Left ventricle myocardium inferior (tissue), 1 donor: ENCODE measurements at regions not wholly inside any gene's neighbourhood (a gene's known extent, or its start where the extent isn't known, plus 50 kb on each side); places are given as distances from the start of the nearest gene placed in this dataset.

Experiments used
- DNase-seq: peaks from one replicate; pipeline ENCODE4 v3.0.0-alpha.2; 2020
- H3K27ac ChIP-seq: fragments of 200-600 bp; replicated peaks from 2 replicates; pipeline ENCODE4 v1.8.0; 2021
- H3K27me3 ChIP-seq: fragments of 200-600 bp; 2 replicates; pipeline ENCODE4 v1.8.0; 2021; ENCODE audit warnings: low read depth
- H3K36me3 ChIP-seq: fragments of 200-600 bp; 2 replicates; pipeline ENCODE4 v1.8.0; 2021
- H3K4me1 ChIP-seq: fragments of 200-600 bp; 2 replicates; pipeline ENCODE4 v1.8.0; 2021
- H3K4me3 ChIP-seq: fragments of 200-600 bp; 2 replicates; pipeline ENCODE4 v1.8.0; 2021; ENCODE audit warnings: mild to moderate bottlenecking, moderate library complexity
- H3K9me3 ChIP-seq: fragments of 200-600 bp; replicated peaks from 2 replicates; pipeline ENCODE4 v1.8.0; 2021
- intact Hi-C: fragments of 100-400 bp; cut with micrococcal nuclease; formaldehyde crosslinking; loops from one replicate; pipeline ENCODE4 v1.11.0; 2022
- TF ChIP-seq, protein P1 (sequence below): fragments of 200-600 bp; IDR thresholded peaks from 2 replicates; pipeline ENCODE4 v1.8.0; 2021; ENCODE audit warnings: antibody characterized with exemption, mild to moderate bottlenecking, borderline replicate concordance
- donor health status: DM: no; HTN: yes; CAD: no; lungs with severe emphysema.

DNA sequence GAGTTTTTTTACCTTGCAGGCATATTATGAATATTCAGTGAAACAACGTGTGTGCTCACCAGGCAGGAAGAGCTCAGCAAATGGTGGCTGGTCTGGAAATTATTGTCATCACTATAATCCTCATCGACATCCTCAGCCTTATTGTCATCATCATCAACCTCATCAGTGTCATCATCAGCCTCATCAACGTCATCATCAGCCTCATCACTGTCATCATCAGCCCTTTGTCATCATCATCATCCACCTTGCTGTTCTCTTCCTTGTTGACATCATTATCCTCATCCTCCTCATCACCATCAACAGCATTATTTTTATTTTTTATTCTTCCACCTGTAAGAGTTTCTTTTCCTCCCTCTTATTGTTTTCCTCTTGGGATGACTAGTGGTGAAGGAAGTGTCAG lies 142.3 kb upstream of the GPR26 start:
- Histone ChIP-seq H3K4me1 (no peaks in the 10 kb centered on the region), H3K27ac (no peak overlapping the region), H3K9me3 (no peaks in the 10 kb centered on the region), H3K36me3 (no peaks in the 10 kb centered on the region), H3K4me3 (no peak overlapping the region), H3K27me3 (peaks cover 54% of the 10 kb centered on the region)
- no peak for DNase-seq
- intact Hi-C loops = no loop called here
- TF ChIP-seq, protein P1, sequence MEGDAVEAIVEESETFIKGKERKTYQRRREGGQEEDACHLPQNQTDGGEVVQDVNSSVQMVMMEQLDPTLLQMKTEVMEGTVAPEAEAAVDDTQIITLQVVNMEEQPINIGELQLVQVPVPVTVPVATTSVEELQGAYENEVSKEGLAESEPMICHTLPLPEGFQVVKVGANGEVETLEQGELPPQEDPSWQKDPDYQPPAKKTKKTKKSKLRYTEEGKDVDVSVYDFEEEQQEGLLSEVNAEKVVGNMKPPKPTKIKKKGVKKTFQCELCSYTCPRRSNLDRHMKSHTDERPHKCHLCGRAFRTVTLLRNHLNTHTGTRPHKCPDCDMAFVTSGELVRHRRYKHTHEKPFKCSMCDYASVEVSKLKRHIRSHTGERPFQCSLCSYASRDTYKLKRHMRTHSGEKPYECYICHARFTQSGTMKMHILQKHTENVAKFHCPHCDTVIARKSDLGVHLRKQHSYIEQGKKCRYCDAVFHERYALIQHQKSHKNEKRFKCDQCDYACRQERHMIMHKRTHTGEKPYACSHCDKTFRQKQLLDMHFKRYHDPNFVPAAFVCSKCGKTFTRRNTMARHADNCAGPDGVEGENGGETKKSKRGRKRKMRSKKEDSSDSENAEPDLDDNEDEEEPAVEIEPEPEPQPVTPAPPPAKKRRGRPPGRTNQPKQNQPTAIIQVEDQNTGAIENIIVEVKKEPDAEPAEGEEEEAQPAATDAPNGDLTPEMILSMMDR = no peak

DNA sequence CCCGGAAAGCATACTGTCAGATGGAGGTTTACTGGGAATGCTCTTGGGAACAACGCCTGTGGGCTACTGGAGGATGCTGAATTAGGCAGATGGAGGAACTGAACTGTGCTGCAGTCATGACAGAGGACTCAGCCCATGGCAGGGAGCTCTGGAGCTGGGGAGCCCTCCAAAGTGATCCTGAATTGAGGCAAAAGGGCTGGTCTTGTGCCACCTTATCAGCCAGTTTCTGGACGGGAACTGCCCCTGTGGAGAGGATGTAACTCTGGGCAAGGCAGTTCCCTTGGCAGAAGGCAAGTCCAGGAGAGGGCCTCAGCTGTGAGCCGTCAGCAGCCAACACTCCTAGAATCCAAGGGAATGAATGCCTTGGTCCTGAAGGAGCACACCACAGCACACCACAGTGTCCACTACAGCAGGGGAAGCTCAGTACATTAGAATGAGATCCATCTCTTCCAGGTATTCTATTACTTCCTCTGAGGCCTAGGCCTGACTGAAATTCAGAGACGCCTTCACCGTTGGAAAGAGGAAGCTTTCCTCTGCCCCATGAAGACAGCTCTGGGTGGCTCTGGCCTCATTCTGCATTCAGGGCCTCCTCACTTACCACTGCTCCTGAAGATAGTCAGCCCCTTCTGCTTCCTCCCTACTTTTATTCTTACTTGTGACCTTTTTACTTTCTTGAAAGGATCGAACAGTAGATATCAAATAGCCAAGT lies 139.6 kb upstream of the GPR26 start:
- Histone ChIP-seq H3K36me3 (no peaks in the 10 kb centered on the region), H3K4me3 (no peak overlapping the region), H3K9me3 (no peaks in the 10 kb centered on the region), H3K4me1 (no peaks in the 10 kb centered on the region), H3K27me3 (peaks cover 62% of the 10 kb centered on the region), H3K27ac (no peak overlapping the region)
- TF ChIP-seq, protein P1 = no peak
- DNase-seq = no peak
- intact Hi-C loops = no loop called here

DNA sequence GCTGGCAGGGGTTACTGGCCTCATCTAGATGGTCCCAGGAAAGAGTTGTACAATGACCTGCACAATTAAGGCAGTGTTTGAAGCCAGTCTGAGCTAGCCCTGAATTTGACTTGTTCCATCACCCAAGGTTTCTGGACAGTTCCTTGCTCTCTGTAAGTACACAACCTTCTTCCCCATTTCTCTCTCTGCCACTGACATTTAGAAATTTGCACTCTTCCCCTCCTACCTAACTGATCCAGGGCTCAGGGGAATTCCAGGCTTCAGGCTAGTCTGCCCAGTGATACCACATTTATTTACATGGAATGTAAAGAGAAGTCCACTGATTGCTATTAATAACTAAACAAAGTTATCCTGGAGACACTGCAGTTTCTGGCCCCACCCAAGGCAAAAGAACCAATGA lies 139.0 kb upstream of the GPR26 start:
- H3K36me3 ChIP-seq = no peaks in the 10 kb centered on the region
- H3K27me3 ChIP-seq = peaks cover 62% of the 10 kb centered on the region
- DNase-seq = no peak
- TF ChIP-seq, protein P1 = no peak
- H3K4me3 ChIP-seq = no peak overlapping the region
- intact Hi-C loops = no loop called here
- no peak overlapping the region for H3K27ac ChIP-seq
- H3K9me3 ChIP-seq = no peaks in the 10 kb centered on the region
- no peaks in the 10 kb centered on the region for H3K4me1 ChIP-seq

DNA sequence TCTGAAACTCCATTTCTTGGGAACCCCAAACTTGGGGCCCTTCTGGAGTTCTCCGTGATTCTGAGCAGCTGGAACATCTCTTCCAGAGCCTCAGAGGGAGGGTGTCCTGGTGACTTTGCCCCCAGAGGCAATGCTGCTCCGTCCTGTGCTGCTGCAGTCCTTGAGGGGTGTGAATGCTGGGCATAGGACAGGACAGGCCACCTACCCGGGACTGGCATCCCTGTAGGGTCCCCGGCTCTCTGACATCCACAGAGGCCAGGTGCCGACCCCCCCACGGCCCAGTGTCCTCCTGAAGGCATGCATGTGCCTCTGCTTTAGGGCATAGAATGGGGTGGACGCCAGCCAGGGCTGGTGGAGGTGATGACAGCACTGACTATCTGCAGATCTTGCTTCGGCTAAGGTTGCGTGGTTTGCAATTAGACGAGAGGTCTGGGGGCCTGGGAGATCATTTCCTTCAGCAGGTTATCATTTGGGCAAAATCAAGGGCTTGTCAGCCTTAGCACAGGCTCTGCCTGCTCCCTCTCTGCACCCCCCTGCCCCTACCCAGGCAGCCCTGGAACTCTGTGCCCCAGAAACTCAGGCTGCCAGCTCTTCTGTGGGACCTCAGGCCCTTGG lies 136.9 kb upstream of the GPR26 start:
- H3K4me3 ChIP-seq = no peak overlapping the region
- DNase-seq = no peak
- TF ChIP-seq, protein P1 = no peak

DNA sequence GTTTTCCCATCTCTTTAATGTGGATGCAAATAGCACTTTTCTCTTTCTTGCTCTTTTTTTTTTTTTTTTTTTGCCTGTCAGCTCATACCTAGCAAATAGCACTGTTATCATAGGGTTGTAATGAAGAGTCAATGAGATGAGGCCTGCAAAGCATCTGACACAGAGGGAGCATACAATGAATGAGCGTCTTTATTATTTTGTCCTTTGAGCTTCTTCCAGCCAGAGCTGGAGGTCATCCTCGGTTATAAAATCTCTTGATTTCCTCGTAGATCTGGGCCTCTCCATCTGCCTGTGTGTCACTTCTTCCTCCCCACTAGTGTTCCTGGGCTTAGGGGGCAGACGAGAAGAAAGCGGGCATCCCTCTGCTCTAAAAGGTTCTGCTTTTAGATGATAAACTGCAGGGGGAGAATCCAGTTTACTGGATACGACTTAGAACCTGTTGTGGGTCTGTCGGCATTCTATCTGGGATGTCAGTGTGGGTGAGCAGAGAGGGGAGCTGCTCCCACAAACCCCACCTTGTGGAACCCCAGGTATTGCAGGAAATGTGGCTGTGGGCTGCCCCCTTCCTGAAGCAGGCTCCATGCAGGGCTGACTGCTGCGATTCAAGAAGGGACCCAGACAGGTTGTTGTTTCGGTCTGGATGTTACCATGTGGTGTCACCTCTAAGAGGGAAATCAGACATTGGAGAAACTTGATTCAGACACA lies 135.8 kb upstream of the GPR26 start:
- TF ChIP-seq, protein P1 = no peak
- H3K4me1 ChIP-seq = no peaks in the 10 kb centered on the region
- DNase-seq = no peak
- no peak overlapping the region for H3K4me3 ChIP-seq
- H3K36me3 ChIP-seq = no peaks in the 10 kb centered on the region
- no peaks in the 10 kb centered on the region for H3K9me3 ChIP-seq
- H3K27ac ChIP-seq = no peak overlapping the region
- peaks cover 45% of the 10 kb centered on the region for H3K27me3 ChIP-seq
- intact Hi-C loops = no loop called here

More for the DNA sequence above, 136.9 kb upstream of the GPR26 start:
- Histone ChIP-seq H3K27me3 (peaks cover 54% of the 10 kb centered on the region), H3K27ac (no peak overlapping the region), H3K4me1 (no peaks in the 10 kb centered on the region), H3K9me3 (no peaks in the 10 kb centered on the region), H3K36me3 (no peaks in the 10 kb centered on the region)
- intact Hi-C loops = no loop called here
